IMR-90 (cell line): ENCODE measurements at regions not wholly inside any gene's neighbourhood (a gene's known extent, or its start where the extent isn't known, plus 50 kb on each side); places are given as distances from the start of the nearest gene placed in this dataset.

ENCODE experiments used
- ATAC-seq: fragments of 200-7000 bp; cut with Tn5 transposase; 2 replicates; pipeline ENCODE4 v1.9.1; 2020; ENCODE audit warnings: low read depth, mild to moderate bottlenecking, moderate library complexity
- BruUV-seq: library from RNA; stranded (reverse); fragments of 400-500 nt; replicated peaks from 2 replicates; lab custom pipeline; 2021; lab: Mats Ljungman, UMichigan
- CTCF ChIA-PET: fragments of 300-600 bp; formaldehyde crosslinking; extraction: SDS; loops from one replicate; lab custom pipeline; 2021; ENCODE audit warnings: antibody characterized with exemption; lab: Yijun Ruan, JAX
- POLR2A ChIA-PET: fragments of 300-600 bp; sonication (Branson Sonifier 250); formaldehyde crosslinking; loops from one replicate; lab custom pipeline; 2022; ENCODE audit warnings: antibody characterized with exemption; ENCODE audit not compliant: unreplicated experiment; lab: Charles Lee
- DNase-seq: peaks from one replicate; pipeline ENCODE4 v3.0.0; 2013
- H2AFZ ChIP-seq: replicated peaks from 2 replicates; pipeline ENCODE3; 2013; ENCODE audit warnings: low read length, mild to moderate bottlenecking; ENCODE audit not compliant: poor library complexity
- H2AK5ac ChIP-seq: 2 replicates; pipeline ENCODE4 v1.6.1; 2013; ENCODE audit warnings: low read depth, low read length, inconsistent platforms
- H2AK9ac ChIP-seq: replicated peaks from 2 replicates; pipeline ENCODE3; 2013; ENCODE audit warnings: mild to moderate bottlenecking, low read depth, low read length, moderate library complexity; ENCODE audit not compliant: poor library complexity
- H2BK120ac ChIP-seq: 2 replicates; pipeline ENCODE4 v1.6.1; 2013; ENCODE audit warnings: low read depth, low read length, inconsistent platforms
- H2BK15ac ChIP-seq: 3 replicates; pipeline ENCODE4 v1.6.1; 2013; ENCODE audit warnings: low read depth, low read length, inconsistent platforms
- H2BK20ac ChIP-seq: 2 replicates; pipeline ENCODE4 v1.6.1; 2013; ENCODE audit warnings: low read depth, mild to moderate bottlenecking, inconsistent platforms, low read length, moderate library complexity
- H2BK5ac ChIP-seq: 2 replicates; pipeline ENCODE4 v1.6.1; 2013; ENCODE audit warnings: mild to moderate bottlenecking, low read depth, low read length, inconsistent platforms; ENCODE audit not compliant: poor library complexity, severe bottlenecking
- H3K14ac ChIP-seq: replicated peaks from 2 replicates; pipeline ENCODE4 v1.6.1; 2013; ENCODE audit warnings: low read depth, low read length, inconsistent platforms
- H3K18ac ChIP-seq: 2 replicates; pipeline ENCODE4 v1.6.1; 2013; ENCODE audit warnings: low read depth, low read length, control low read depth
- H3K23ac ChIP-seq: 2 replicates; pipeline ENCODE4 v1.6.1; 2013; ENCODE audit warnings: low read depth, low read length, inconsistent platforms
- H3K27ac ChIP-seq: 2 replicates; pipeline ENCODE4 v1.5.1; 2013; ENCODE audit warnings: mild to moderate bottlenecking, control low read depth, low read length; ENCODE audit not compliant: insufficient read depth
- H3K27me3 ChIP-seq: 2 replicates; pipeline ENCODE4 v1.6.1; 2013; ENCODE audit warnings: low read length; ENCODE audit not compliant: control insufficient read depth, insufficient read depth
- H3K36me3 ChIP-seq: 2 replicates; pipeline ENCODE4 v1.6.1; 2013; ENCODE audit warnings: low read length, mixed read lengths; ENCODE audit not compliant: control insufficient read depth, insufficient read depth
- H3K4ac ChIP-seq: 2 replicates; pipeline ENCODE4 v1.6.1; 2013; ENCODE audit warnings: low read depth, low read length, inconsistent platforms
- H3K4me1 ChIP-seq: 2 replicates; pipeline ENCODE4 v1.6.1; 2013; ENCODE audit warnings: low read length, mixed read lengths; ENCODE audit not compliant: control insufficient read depth, insufficient read depth
- H3K4me2 ChIP-seq: 2 replicates; pipeline ENCODE4 v1.6.1; 2013; ENCODE audit warnings: low read depth, mild to moderate bottlenecking, control low read depth, low read length, moderate library complexity
- H3K4me3 ChIP-seq: 2 replicates; pipeline ENCODE4 v1.5.1; 2013; ENCODE audit warnings: low read depth, mild to moderate bottlenecking, control low read depth, low read length, moderate library complexity; ENCODE audit not compliant: insufficient read depth
- H3K56ac ChIP-seq: 2 replicates; pipeline ENCODE4 v1.6.1; 2013; ENCODE audit warnings: low read length, inconsistent platforms; ENCODE audit not compliant: insufficient read depth; ENCODE audit errors: extremely low read depth
- H3K79me1 ChIP-seq, 2 experiments: 2 replicates each; pipeline ENCODE4 v1.6.1; 2013; ENCODE audit warnings: low read length in 2 of 2, inconsistent platforms in 1 of 2, low read depth in 1 of 2
- H3K9ac ChIP-seq: 2 replicates; pipeline ENCODE4 v1.6.1; 2013; ENCODE audit warnings: low read depth, low read length, control low read depth
- H3K9me1 ChIP-seq: 2 replicates; pipeline ENCODE4 v1.6.1; 2013; ENCODE audit warnings: low read length, inconsistent platforms; ENCODE audit not compliant: insufficient read depth
- H3K9me3 ChIP-seq: 2 replicates; pipeline ENCODE4 v1.6.1; 2013; ENCODE audit warnings: low read length; ENCODE audit not compliant: control insufficient read depth, insufficient read depth
- H4K20me1 ChIP-seq: 2 replicates; pipeline ENCODE4 v1.6.1; 2013; ENCODE audit warnings: low read length, inconsistent platforms; ENCODE audit not compliant: insufficient read depth
- H4K5ac ChIP-seq: 2 replicates; pipeline ENCODE4 v1.6.1; 2013; ENCODE audit warnings: mild to moderate bottlenecking, low read depth, low read length, control low read depth
- H4K8ac ChIP-seq, 2 experiments: 2 replicates each; pipeline ENCODE4 v1.6.1; 2013; ENCODE audit warnings: low read depth in 2 of 2, low read length in 2 of 2, control low read depth in 1 of 2, inconsistent platforms in 1 of 2
- H4K91ac ChIP-seq: 2 replicates; pipeline ENCODE4 v1.6.1; 2013; ENCODE audit warnings: low read depth, low read length, inconsistent platforms; ENCODE audit not compliant: insufficient read depth
- BHLHE40 ChIP-seq: fragments of 150-350 bp; IDR thresholded peaks from 2 replicates; pipeline ENCODE4 v1.6.1; 2016; ENCODE audit warnings: mild to moderate bottlenecking, low read depth, low read length
- CEBPB ChIP-seq: IDR thresholded peaks from 2 replicates; pipeline ENCODE4 v1.6.1; 2012; ENCODE audit warnings: low read depth, low read length, improper control_type of control experiment
- CHD1 ChIP-seq: IDR thresholded peaks from 2 replicates; pipeline ENCODE4 v1.6.1; 2012; ENCODE audit warnings: low read depth, low read length, improper control_type of control experiment
- FOS ChIP-seq: fragments of 150-350 bp; IDR thresholded peaks from 2 replicates; pipeline ENCODE4 v1.6.1; 2016; ENCODE audit warnings: low read depth, low read length
- MAFK ChIP-seq: IDR thresholded peaks from 2 replicates; pipeline ENCODE4 v1.6.1; 2012; ENCODE audit warnings: low read depth, low read length, improper control_type of control experiment
- MXI1 ChIP-seq: IDR thresholded peaks from 2 replicates; pipeline ENCODE4 v1.6.1; 2012; ENCODE audit warnings: low read depth, mild to moderate bottlenecking, low read length, moderate library complexity, borderline replicate concordance
- NFE2L2 ChIP-seq: fragments of 150-350 bp; IDR thresholded peaks from 2 replicates; pipeline ENCODE4 v1.6.1; 2016; ENCODE audit warnings: low read depth, mild to moderate bottlenecking, low read length
- POLR2A ChIP-seq: IDR thresholded peaks from 2 replicates; pipeline ENCODE4 v1.6.1; 2012; ENCODE audit warnings: mild to moderate bottlenecking, low read depth, low read length
- RAD21 ChIP-seq: IDR thresholded peaks from 2 replicates; pipeline ENCODE4 v1.6.1; 2012; ENCODE audit warnings: low read length, improper control_type of control experiment
- RCOR1 ChIP-seq: IDR thresholded peaks from 2 replicates; pipeline ENCODE4 v1.6.1; 2012; ENCODE audit warnings: mild to moderate bottlenecking, low read length, improper control_type of control experiment; ENCODE audit not compliant: insufficient replicate concordance
- RFX5 ChIP-seq: IDR thresholded peaks from 2 replicates; pipeline ENCODE4 v1.8.0; 2012; ENCODE audit warnings: low read depth, mild to moderate bottlenecking, low read length, moderate library complexity
- USF2 ChIP-seq: fragments of 150-350 bp; IDR thresholded peaks from 2 replicates; pipeline ENCODE4 v1.6.1; 2017; ENCODE audit warnings: mild to moderate bottlenecking, antibody characterized with exemption, low read length, low read depth
- WGBS, 2 experiments: methylation state at CpG; one replicate each; pipeline versions ENCODE4 v1.1.5 to v1.1.7; 2013; ENCODE audit warnings: missing lambda C conversion rate in 2 of 2; ENCODE audit not compliant: insufficient read length in 1 of 2; ENCODE audit errors: extremely low coverage in 2 of 2; 5-methylcytosine and 5-hydroxymethylcytosine counted together
- dilution Hi-C: fragments of 300-500 bp; cut with HindIII; formaldehyde crosslinking; loops from one replicate; pipeline ENCODE4 v1.14.3; 2018; ENCODE audit warnings: low sequenced_read_pairs; ENCODE audit not compliant: unreplicated experiment
- in situ Hi-C: fragments of 300-500 bp; cut with MboI; formaldehyde crosslinking; loops from 3 replicates; pipeline ENCODE4 v1.14.3; 2019; ENCODE audit warnings: low sequenced_read_pairs, inconsistent platforms, mixed read lengths
- intact Hi-C: fragments of 100-400 bp; cut with micrococcal nuclease; formaldehyde crosslinking; loops from 2 replicates; pipeline ENCODE4 v1.10.0; 2022
- TF ChIP-seq, protein P1 (sequence below): conservative IDR thresholded peaks from 2 replicates; pipeline ENCODE4 v1.5.1; 2012; ENCODE audit warnings: mild to moderate bottlenecking, low read depth, low read length, improper control_type of control experiment
- TF ChIP-seq, protein P2 (sequence below): fragments of 150-350 bp; IDR thresholded peaks from 2 replicates; pipeline ENCODE4 v1.6.1; 2016; ENCODE audit warnings: low read depth, mild to moderate bottlenecking, low read length, moderate library complexity, borderline replicate concordance

DNA sequence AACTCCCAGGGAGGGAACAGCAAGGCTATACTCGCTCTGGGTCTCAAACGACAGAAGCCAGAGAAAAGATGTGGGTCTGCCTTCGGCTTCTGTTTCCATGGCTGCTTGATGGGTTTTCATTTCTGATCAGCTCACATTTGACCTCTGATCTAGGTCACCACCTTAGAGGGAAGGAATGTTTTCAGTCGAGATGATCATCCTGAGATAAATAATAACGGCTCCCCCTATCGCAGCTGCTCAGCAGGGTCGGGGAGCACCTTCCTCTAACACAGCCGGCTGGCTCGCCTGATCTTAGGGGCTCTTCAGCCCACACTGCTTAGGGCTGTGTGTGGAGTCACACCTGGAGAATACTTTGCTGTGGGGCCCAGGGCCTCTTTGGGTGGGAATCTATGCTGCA, 53.1 kb upstream of the ZNF648 start:
- Histone ChIP-seq H4K20me1 (no peaks in the 10 kb centered on the region), H3K56ac (no peak overlapping the region), H4K5ac (no peak overlapping the region), H4K8ac (no peak overlapping the region), H3K18ac (no peak overlapping the region), H2BK15ac (no peak overlapping the region), H2AFZ (no peak overlapping the region), H3K9me1 (no peaks in the 10 kb centered on the region), H2AK9ac (no peak overlapping the region), H3K36me3 (no peaks in the 10 kb centered on the region), H3K4me1 (no peaks in the 10 kb centered on the region), H3K79me1 (no peaks in the 10 kb centered on the region), H3K4ac (no peak overlapping the region), H3K4me3 (no peak overlapping the region), H2BK120ac (no peak overlapping the region), H3K9me3 (no peaks in the 10 kb centered on the region), H3K9ac (no peak overlapping the region), H2AK5ac (no peak overlapping the region), H2BK5ac (no peak overlapping the region), H3K27ac (no peak overlapping the region), H3K27me3 (no peaks in the 10 kb centered on the region), H2BK20ac (no peak overlapping the region), H4K91ac (no peak overlapping the region), H3K4me2 (no peak overlapping the region), H3K23ac (no peak overlapping the region), H3K14ac (no peak overlapping the region)
- in situ Hi-C loops (no loop called here), intact Hi-C loops (no loop called here), dilution Hi-C loops (no loop called here)
- POLR2A ChIA-PET: no interaction called here
- TF ChIP-seq POLR2A (no peak), RCOR1 (no peak), RAD21 (no peak), CHD1 (no peak), MXI1 (no peak), USF2 (no peak), CEBPB (no peak), RFX5 (no peak), NFE2L2 (no peak), MAFK (no peak), BHLHE40 (no peak), FOS (no peak)
- TF ChIP-seq, protein P1, sequence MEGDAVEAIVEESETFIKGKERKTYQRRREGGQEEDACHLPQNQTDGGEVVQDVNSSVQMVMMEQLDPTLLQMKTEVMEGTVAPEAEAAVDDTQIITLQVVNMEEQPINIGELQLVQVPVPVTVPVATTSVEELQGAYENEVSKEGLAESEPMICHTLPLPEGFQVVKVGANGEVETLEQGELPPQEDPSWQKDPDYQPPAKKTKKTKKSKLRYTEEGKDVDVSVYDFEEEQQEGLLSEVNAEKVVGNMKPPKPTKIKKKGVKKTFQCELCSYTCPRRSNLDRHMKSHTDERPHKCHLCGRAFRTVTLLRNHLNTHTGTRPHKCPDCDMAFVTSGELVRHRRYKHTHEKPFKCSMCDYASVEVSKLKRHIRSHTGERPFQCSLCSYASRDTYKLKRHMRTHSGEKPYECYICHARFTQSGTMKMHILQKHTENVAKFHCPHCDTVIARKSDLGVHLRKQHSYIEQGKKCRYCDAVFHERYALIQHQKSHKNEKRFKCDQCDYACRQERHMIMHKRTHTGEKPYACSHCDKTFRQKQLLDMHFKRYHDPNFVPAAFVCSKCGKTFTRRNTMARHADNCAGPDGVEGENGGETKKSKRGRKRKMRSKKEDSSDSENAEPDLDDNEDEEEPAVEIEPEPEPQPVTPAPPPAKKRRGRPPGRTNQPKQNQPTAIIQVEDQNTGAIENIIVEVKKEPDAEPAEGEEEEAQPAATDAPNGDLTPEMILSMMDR: no peak
- TF ChIP-seq, protein P2, sequence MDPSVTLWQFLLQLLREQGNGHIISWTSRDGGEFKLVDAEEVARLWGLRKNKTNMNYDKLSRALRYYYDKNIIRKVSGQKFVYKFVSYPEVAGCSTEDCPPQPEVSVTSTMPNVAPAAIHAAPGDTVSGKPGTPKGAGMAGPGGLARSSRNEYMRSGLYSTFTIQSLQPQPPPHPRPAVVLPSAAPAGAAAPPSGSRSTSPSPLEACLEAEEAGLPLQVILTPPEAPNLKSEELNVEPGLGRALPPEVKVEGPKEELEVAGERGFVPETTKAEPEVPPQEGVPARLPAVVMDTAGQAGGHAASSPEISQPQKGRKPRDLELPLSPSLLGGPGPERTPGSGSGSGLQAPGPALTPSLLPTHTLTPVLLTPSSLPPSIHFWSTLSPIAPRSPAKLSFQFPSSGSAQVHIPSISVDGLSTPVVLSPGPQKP: no peak
- DNase-seq (no peak), ATAC-seq (no peak)
- no CpG with 5 or more reads among the region's 9 CpGs for WGBS, 2 experiments
- CTCF ChIA-PET: no interaction called here
- BruUV-seq: no TSS peak
